ENCODE measurements at regions not wholly inside any gene's neighbourhood (a gene's known extent, or its start where the extent isn't known, plus 50 kb on each side); places are given as distances from the start of the nearest gene placed in this dataset.

GRCh38 chr14:22338917-22339715 lies 249.9 kb downstream of the DAD1 start:
- Histone ChIP-seq H3K27ac (ENCODE audit: low read depth, low read length) (peak overlapping the region; percentile 79), H3K27me3 (ENCODE audit: control insufficient read depth, insufficient read depth, low read length) (peaks cover 3% of the 10 kb centered on the region), H3K9me3 (ENCODE audit: control insufficient read depth, insufficient read depth, low read length) (no peaks in the 10 kb centered on the region; the same call in 1 of the 2 replicates), H3K4me3 (ENCODE audit: low read depth, low read length) (no peak overlapping the region)
- peak; percentile 82 for DNase-seq (ENCODE audit: low read depth, low spot score)
- no peak for TF ChIP-seq CTCF (IDR thresholded peaks at IDR 0.05; ENCODE audit: low read depth, low read length)
- CTCF ChIA-PET: interaction anchor here (1.6 to 2.1 kb wide), 2 partner anchors 36 to 138 kb away, joined by 6 to 8 read pairs; no protein-coding TSS in a partner anchor
- POLR2A ChIA-PET: interaction anchor here (0.6 kb wide), 2 partner anchors 109 to 171 kb away, joined by 6 to 7 read pairs; no protein-coding TSS in a partner anchor

- Histone ChIP-seq H3K4me3 (ENCODE audit: low read depth, low read length) (no peak overlapping the region), H3K27me3 (ENCODE audit: control insufficient read depth, insufficient read depth, low read length) (peaks cover 3% of the 10 kb centered on the region), H3K27ac (ENCODE audit: low read depth, low read length) (no peak overlapping the region), H3K9me3 (ENCODE audit: control insufficient read depth, insufficient read depth, low read length) (no peaks in the 10 kb centered on the region)
- ChIA-PET CTCF (interaction anchor here (0.8 to 2.1 kb wide), 4 partner anchors 19 to 218 kb away, joined by 3 to 8 read pairs (median 6); no protein-coding TSS in a partner anchor), POLR2A (no interaction called here)
- no peak for DNase-seq (ENCODE audit: low read depth, low spot score)
- TF ChIP-seq CTCF (IDR thresholded peaks at IDR 0.05; ENCODE audit: low read depth, low read length): no peak
Measured at GRCh38 chr14:22338381-22338780, 250.6 kb downstream of the DAD1 start.

- Histone ChIP-seq H3K4me3 (ENCODE audit: low read depth, low read length) (no peak overlapping the region), H3K27me3 (ENCODE audit: control insufficient read depth, insufficient read depth, low read length) (peaks cover 3% of the 10 kb centered on the region), H3K27ac (ENCODE audit: low read depth, low read length) (no peak overlapping the region), H3K9me3 (ENCODE audit: control insufficient read depth, insufficient read depth, low read length) (no peaks in the 10 kb centered on the region)
- no peak for TF ChIP-seq CTCF (IDR thresholded peaks at IDR 0.05; ENCODE audit: low read depth, low read length)
- CTCF ChIA-PET: interaction anchor here (0.8 to 2.1 kb wide), 3 partner anchors 18 to 219 kb away, joined by 3 to 6 read pairs (median 5); no protein-coding TSS in a partner anchor
- no peak for DNase-seq (ENCODE audit: low read depth, low spot score)
- POLR2A ChIA-PET: no interaction called here
Measured at GRCh38 chr14:22337938-22338337, 251.1 kb downstream of the DAD1 start.

- peaks cover 3% of the 10 kb centered on the region for H3K27me3 ChIP-seq (ENCODE audit: control insufficient read depth, insufficient read depth, low read length)
Measured at GRCh38 chr14:22337521-22337920, 251.5 kb downstream of the DAD1 start.

More at GRCh38 chr14:22337521-22337920, 251.5 kb downstream of the DAD1 start:
- no peak for DNase-seq (ENCODE audit: low read depth, low spot score)
- Histone ChIP-seq H3K9me3 (ENCODE audit: control insufficient read depth, insufficient read depth, low read length) (no peaks in the 10 kb centered on the region), H3K4me3 (ENCODE audit: low read depth, low read length) (no peak overlapping the region), H3K27ac (ENCODE audit: low read depth, low read length) (no peak overlapping the region)
- ChIA-PET CTCF (interaction anchor here (0.8 to 2.1 kb wide), 3 partner anchors 18 to 219 kb away, joined by 3 to 6 read pairs (median 5); no protein-coding TSS in a partner anchor), POLR2A (no interaction called here)
- TF ChIP-seq CTCF (IDR thresholded peaks at IDR 0.05; ENCODE audit: low read depth, low read length): no peak
